H7 (cell line): ENCODE measurements at regions not wholly inside any gene's neighbourhood (a gene's known extent, or its start where the extent isn't known, plus 50 kb on each side); places are given as distances from the start of the nearest gene placed in this dataset.

ENCODE experiments used
- DNase-seq: peaks from one replicate; pipeline ENCODE4 v3.0.0; 2012
- H3K27me3 ChIP-seq: 2 replicates; pipeline ENCODE4 v1.6.0; 2011; ENCODE audit warnings: mild to moderate bottlenecking, low read length; ENCODE audit not compliant: control insufficient read depth, insufficient read depth
- H3K36me3 ChIP-seq: replicated peaks from 2 replicates; pipeline ENCODE4 v1.5.1; 2011; ENCODE audit warnings: low read length; ENCODE audit not compliant: control insufficient read depth, insufficient read depth
- H3K4me3 ChIP-seq: 2 replicates; pipeline ENCODE4 v1.5.1; 2011; ENCODE audit warnings: low read depth, mild to moderate bottlenecking, control low read depth, low read length, moderate library complexity; ENCODE audit not compliant: insufficient read depth

DNA sequence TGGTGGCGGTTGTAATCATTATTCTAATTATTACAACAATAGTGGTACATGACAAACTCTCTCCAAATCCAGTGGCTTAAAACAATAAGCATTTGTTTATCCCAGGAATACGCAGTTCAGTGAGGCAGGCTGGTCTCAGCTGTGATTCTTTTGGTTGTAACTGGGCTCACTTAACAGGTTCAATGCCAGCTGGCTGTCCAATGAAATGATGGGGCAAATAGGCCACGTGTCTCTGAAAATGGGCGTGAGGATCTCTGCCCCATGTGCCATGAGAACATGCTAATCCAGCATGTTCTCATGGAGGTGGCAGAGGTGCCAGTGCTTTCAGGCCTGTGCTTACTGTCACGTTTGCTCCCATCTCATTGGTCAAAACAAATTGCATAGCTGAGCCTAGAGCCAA is 73.1 kb upstream of the CLMN start:
- no peak overlapping the region for H3K4me3 ChIP-seq
- H3K36me3 ChIP-seq: no peaks in the 10 kb centered on the region
- H3K27me3 ChIP-seq: no peaks in the 10 kb centered on the region
- no peak for DNase-seq

DNA sequence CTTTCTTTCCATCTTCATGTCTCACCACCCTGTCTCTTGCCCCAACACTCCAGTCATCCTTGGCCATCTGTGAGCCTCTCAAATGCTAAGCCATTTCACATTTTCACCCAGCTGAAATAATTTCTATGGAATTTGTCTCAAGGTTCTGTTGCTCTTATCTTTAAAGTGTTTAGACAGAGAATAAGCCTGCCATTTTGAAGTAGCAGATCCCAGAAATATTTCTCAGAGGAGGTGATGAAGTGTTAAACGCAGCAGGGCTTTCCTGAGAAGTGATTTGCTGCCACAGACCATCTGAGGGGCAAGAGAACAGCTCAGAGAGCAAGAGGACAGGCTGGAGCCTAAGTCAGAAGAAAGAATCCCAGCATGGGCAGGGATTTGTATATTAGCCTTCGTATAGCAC is 71.6 kb upstream of the CLMN start:
- DNase-seq: no peak
- no peaks in the 10 kb centered on the region for H3K27me3 ChIP-seq
- no peak overlapping the region for H3K4me3 ChIP-seq
- no peaks in the 10 kb centered on the region for H3K36me3 ChIP-seq

DNA sequence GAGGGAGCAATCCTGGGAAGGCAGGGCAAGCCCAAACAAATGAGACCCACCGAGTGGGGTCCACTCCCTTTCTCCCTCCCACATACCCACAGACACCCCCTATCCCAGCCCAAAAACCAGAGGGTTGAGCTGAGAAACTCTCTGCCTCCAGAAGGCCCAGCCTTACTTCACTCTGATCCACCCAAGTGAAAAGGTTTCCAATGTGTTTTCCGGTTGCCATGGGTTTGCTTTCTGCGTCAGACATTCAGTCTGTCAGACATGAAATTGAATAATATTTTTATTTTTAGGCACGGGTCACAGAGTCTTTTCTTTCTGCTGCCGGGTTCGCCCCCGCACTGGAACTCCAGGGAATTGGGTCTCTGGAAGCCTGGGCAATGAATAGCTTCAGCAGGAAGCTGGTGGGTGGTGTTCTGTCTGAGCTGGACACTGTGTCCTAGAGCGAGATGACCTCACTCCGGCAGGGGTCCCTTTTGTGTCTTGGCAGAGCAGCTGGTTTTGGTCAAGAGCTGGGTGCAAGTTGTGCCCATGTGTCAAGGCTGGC is 69.8 kb upstream of the CLMN start:
- no peaks in the 10 kb centered on the region for H3K36me3 ChIP-seq
- no peak for DNase-seq
- H3K4me3 ChIP-seq: no peak overlapping the region
- H3K27me3 ChIP-seq: no peaks in the 10 kb centered on the region

DNA sequence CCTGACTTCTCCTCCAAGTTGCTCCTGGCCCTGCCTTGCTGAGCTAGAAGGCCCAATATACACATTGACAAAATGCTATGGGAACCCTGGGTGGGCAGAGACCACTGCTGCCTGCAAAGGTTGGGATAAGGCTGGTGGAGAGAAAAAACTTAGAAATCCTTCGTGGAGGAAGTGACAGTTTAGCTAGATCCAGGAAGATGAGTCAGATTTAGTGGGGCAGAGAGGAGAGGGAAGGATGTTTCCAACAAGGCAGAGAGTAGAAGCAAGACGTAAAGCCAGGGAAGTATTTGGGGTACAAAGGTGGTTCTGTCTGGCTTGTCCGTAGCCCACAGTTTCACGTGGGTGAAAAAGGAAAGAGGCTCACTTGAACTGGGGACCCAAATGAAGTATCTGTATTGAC is 69.0 kb upstream of the CLMN start:
- Histone ChIP-seq H3K36me3 (no peaks in the 10 kb centered on the region), H3K4me3 (no peak overlapping the region), H3K27me3 (no peaks in the 10 kb centered on the region)
- DNase-seq: no peak

DNA sequence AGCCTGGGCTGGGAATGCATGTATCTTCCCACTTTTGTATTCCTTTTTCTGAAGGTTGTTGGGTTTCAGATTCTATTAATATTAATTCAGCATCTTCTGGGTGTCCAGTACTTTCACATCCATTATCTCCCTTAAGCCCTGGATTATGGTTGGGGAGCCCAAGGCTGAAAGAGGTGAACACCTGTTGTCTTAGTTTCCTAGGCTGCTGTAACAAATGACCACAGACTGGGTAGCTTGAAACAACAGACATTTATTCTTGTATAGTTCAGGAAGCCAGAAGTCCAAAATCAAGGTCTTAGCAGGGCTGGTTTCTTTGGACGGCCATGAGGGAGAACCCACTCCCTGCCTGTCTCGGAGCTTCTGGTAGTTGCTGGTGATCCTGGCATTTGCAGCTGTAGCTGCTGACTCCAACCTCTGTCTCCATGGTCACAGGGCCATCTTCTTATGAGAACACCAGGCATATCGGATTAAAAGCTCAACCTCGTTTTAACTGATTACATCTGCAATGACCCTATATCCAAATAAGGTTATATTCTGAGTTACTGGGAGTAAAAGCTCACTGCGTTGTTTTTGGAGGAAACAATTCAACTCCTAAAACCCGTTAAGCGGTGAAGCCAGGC is 68.2 kb upstream of the CLMN start:
- Histone ChIP-seq H3K36me3 (no peaks in the 10 kb centered on the region), H3K4me3 (no peak overlapping the region), H3K27me3 (no peaks in the 10 kb centered on the region)
- no peak for DNase-seq

DNA sequence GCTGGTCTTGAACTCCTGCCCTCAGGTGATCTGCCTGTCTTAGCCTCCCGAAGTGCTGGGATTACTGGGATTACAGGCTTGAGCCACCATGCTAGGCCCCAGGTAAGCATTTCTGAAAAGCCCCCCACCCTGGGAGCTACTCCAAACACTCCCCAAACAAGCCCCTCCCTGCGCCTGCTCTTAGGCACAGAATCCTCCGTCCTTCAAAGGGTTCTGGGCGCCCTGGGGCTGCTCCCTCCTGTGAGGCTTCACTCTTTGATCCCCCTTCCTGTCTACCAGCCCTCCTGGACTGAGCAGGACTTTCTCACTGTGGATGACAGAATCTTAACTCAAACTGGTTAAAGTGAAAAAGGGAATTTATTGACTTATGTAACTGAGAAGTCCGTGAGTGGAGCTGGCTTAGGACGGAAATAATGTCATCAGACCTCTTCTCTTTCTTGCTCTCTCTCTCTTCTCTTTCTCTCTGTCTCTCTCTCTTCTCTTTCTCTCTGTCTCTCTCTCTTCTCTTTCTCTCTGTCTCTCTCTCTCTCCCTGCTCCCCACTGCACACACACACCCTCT is 66.9 kb upstream of the CLMN start:
- Histone ChIP-seq H3K27me3 (no peaks in the 10 kb centered on the region), H3K4me3 (no peak overlapping the region), H3K36me3 (no peaks in the 10 kb centered on the region)
- DNase-seq: peak; percentile 51

DNA sequence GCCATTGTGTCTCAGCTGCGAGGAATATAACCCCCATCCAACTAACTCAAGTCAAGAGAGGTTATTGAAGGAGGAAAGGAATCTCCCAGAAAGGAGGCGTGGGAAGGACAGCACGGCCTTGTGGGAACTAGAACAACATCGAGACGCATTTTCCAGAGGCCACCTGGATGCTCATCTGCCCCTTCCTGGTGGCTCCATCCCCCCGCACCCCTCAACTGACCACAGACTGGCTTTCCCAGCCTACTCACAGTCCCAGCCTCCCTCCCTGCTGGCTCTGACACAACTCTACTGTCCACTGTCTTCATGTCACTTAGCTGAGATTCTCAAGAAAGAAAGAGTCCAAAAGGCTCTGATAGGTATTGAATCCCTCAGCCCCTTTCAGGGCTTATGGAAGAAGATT is 66.0 kb upstream of the CLMN start:
- Histone ChIP-seq H3K36me3 (no peaks in the 10 kb centered on the region), H3K4me3 (no peak overlapping the region), H3K27me3 (no peaks in the 10 kb centered on the region)
- DNase-seq: no peak

DNA sequence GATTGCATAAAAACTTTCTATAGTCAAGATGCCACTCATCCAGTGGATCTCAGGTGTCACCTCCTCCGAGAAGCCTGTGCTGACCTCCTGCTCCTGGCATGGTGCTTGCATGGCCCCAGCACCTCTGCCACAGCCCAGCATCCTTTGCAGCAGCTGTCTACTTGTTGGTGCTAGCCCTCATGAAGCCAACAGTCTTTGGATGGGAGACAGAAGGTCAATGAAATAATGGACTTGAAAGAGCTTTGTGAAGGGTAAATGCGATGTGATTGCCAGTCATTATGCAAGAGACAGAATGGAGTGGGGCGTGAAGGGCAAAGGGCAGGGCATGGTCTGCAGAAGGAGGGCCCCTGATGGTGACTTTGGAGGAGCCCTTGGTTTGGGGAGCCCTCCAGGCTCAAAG is 63.0 kb upstream of the CLMN start:
- no peaks in the 10 kb centered on the region for H3K27me3 ChIP-seq
- H3K36me3 ChIP-seq: no peaks in the 10 kb centered on the region
- no peak overlapping the region for H3K4me3 ChIP-seq
- no peak for DNase-seq

DNA sequence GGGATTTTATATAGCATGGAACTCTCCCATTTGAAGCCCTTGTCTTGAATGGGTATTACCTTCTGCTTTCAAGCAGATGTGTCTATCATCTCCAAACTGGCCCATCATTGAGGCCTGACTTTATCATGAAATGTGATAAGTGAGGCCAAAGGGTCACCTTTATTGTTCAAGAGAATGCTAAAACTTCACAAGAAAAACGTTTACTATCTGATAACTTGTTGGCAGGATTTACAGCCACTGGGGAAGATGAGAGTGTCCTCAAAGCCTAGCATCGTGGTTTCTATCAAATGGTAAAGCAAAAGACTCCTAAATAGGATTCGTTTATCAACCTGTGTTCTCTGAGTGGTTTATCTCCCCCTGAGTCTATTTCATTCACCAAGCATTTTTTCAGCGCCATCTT is 62.0 kb upstream of the CLMN start:
- no peak for DNase-seq
- Histone ChIP-seq H3K4me3 (no peak overlapping the region), H3K27me3 (no peaks in the 10 kb centered on the region), H3K36me3 (no peaks in the 10 kb centered on the region)

DNA sequence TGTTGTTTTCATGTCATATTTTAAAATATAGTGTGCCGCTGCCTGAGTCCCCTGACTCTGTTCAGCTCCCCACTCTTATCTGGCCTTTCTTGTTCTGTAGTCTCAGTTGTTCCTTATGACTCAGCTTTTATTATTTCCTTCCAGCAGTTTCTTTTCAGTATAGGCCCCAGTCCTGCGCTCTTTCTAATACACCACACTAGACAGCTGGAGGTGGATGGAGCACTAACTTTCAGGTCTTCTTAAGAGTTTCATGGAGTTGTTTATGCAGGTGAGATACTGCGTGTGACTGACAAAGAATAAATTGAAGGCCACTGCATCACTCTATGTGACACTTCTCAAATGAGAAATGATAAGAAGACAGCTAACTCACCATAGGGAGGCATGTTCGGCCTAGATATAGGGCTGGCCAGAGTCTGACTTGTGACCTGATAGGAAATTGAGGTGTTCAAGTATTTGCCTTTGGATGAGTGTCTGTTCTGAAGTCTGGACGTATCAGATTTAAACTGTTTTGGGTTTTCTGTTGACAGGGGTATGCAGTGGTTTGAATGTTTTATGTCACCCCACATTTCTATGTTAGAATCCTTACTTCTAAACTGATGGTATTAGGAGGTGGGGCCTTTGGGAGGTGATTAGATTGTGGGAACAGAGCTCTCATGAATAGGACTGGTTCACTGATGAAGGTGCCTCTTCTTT is 60.8 kb upstream of the CLMN start:
- H3K4me3 ChIP-seq: no peak overlapping the region
- H3K27me3 ChIP-seq: no peaks in the 10 kb centered on the region
- H3K36me3 ChIP-seq: no peaks in the 10 kb centered on the region
- DNase-seq: no peak

DNA sequence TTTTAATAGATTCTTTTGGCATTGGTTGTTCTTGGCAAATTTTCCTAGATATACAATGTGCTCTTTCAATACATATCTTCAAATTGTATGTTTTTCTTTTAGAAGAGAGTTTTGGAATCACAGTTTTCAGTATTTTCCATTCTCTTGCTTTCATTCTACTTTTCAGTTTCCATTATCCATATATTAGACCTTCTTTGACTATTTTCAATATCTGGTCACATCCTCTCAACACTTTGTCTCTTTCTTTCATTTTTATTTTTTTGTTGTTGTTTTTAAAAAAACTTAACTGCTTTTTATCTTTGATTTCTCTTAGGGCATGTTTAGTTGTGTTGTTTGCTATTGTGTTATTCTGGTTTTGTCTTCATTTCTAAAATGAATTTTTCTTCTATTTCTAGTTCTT is 59.9 kb upstream of the CLMN start:
- no peak overlapping the region for H3K4me3 ChIP-seq
- no peak for DNase-seq
- no peaks in the 10 kb centered on the region for H3K36me3 ChIP-seq
- H3K27me3 ChIP-seq: no peaks in the 10 kb centered on the region

DNA sequence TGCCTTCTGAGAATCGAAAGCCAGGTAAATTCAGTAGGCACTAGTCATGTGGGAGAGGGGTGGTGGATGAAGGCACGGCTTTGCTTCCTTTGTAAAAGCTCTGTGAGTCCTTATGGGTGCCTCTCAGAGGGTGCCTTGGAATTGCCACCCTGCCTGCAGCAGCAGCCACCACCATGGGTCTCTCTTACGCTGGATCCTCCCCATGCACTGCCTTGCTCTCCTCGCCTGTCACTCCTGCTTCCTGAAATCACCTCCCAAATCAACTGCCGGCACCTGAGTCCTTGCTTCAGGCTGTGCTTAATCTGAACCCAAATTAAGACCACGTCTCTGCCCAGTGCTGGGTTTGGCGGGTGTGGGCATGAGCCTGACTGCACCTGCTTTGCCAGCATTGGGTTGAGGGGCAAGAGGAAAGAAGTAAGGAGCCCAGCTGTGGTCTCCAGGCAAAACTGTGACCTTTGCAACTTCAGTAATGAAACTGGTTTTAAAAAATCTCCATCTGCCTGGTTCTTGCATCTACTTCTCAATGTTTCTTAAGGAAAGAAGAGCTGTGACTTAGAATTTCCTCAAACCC is 55.9 kb upstream of the CLMN start:
- no peak for DNase-seq
- H3K36me3 ChIP-seq: no peaks in the 10 kb centered on the region
- no peaks in the 10 kb centered on the region; the same call in 1 of the 2 replicates for H3K27me3 ChIP-seq
- H3K4me3 ChIP-seq: no peak overlapping the region

DNA sequence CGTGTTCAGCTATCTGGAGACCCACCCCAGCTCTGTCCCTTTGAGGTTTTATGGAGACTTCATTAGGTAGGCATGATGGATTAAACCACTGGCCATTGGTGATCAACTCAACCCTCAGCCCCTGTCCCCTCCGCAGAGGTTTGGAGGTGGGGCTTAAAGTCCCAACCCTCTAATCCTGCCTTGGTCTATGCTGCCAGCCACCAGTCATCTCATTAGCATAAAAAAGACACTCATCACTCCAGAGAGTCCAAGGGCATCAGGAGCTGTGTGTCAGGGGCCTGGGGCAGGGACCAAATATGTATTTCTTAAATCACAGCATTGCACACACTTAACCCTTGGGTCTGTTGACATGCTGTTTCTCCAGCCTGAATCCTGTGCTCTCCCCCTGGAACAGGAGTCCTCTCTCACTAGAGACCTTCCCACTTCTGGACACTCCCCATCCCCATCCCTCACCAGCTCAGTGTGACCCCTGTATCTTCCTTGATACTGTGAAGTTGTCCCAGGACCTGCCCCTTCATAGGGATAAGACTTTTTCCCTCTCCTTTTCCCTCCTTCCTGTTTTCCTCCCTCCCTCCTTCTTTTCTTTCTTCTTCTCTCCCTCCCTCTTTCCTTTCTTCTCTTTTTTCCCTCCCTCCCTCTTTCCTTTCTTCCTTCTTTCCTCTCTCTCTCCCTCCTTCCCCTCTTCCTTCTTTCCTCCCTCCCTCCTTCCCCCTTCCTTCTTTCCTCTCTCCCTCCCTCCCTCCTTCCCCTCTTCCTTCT is 54.7 kb upstream of the CLMN start:
- no peak overlapping the region for H3K4me3 ChIP-seq
- H3K27me3 ChIP-seq: no peaks in the 10 kb centered on the region; the same call in 1 of the 2 replicates
- DNase-seq: no peak
- H3K36me3 ChIP-seq: no peaks in the 10 kb centered on the region

DNA sequence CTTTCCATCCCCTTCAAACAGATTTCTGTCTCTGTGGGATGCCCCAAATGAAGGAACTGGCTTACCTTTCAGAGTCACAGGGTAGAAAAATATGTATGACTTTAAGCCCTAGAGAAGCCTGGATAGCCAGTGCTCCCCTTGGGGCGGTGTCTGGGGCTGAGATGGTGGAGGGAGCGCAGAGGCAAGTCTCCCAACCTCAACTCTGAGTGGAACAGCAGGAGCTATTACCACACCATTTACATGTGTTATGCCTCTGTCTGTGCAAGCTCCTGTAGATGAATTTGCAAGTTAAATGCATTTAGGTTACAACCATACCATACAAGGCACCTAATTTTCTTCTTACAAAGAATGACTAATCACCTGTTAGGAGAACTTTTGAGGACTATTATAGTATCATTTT is 50.4 kb upstream of the CLMN start:
- peak; percentile 61 for DNase-seq
- H3K4me3 ChIP-seq: no peak overlapping the region
- no peaks in the 10 kb centered on the region for H3K36me3 ChIP-seq
- H3K27me3 ChIP-seq: no peaks in the 10 kb centered on the region; the same call in 1 of the 2 replicates
